Neuronal stem cell (in vitro differentiated cells): ENCODE measurements at regions not wholly inside any gene's neighbourhood (a gene's known extent, or its start where the extent isn't known, plus 50 kb on each side); places are given as distances from the start of the nearest gene placed in this dataset.
A peak's percentile ranks its signal among the peaks of the same experiment; 100 is the strongest.

ENCODE experiments used
- DNase-seq: peaks from one replicate; pipeline ENCODE4 v3.0.0-alpha.2; 2013; ENCODE audit warnings: low spot score
- H2AFZ ChIP-seq: one replicate; pipeline ENCODE4 v1.6.1; 2013; ENCODE audit warnings: mild to moderate bottlenecking, low read length, inconsistent platforms
- H2AK5ac ChIP-seq: 2 replicates; pipeline ENCODE4 v1.6.1; 2013; ENCODE audit warnings: low read depth, mild to moderate bottlenecking, inconsistent platforms, low read length, moderate library complexity, mixed read lengths
- H2BK120ac ChIP-seq: 2 replicates; pipeline ENCODE4 v1.6.1; 2013; ENCODE audit warnings: low read depth, mild to moderate bottlenecking, inconsistent platforms, low read length, moderate library complexity, mixed read lengths
- H2BK12ac ChIP-seq: one replicate; pipeline ENCODE4 v1.6.1; 2013; ENCODE audit warnings: low read length, inconsistent platforms
- H2BK15ac ChIP-seq: 2 replicates; pipeline ENCODE4 v1.6.1; 2013; ENCODE audit warnings: mild to moderate bottlenecking, low read length, inconsistent platforms, mixed read lengths
- H2BK5ac ChIP-seq: one replicate; pipeline ENCODE4 v1.6.1; 2013; ENCODE audit warnings: inconsistent platforms, mild to moderate bottlenecking, low read length, moderate library complexity
- H3K14ac ChIP-seq: one replicate; pipeline ENCODE4 v1.6.1; 2013; ENCODE audit warnings: low read length, inconsistent platforms
- H3K18ac ChIP-seq: 2 replicates; pipeline ENCODE4 v1.6.1; 2013; ENCODE audit warnings: low read length, inconsistent platforms
- H3K23ac ChIP-seq: 2 replicates; pipeline ENCODE4 v1.6.1; 2013; ENCODE audit warnings: low read depth, mild to moderate bottlenecking, mixed read lengths, low read length, inconsistent platforms; ENCODE audit not compliant: poor library complexity
- H3K27ac ChIP-seq: replicated peaks from 3 replicates; pipeline ENCODE4 v1.5.1; 2013; ENCODE audit warnings: low read length, inconsistent platforms
- H3K27me3 ChIP-seq, 3 experiments: 2 replicates each; pipeline ENCODE4 v1.6.1; 2013; ENCODE audit warnings: low read length in 3 of 3, mild to moderate bottlenecking in 2 of 3, inconsistent platforms in 1 of 3, low read depth in 1 of 3, mixed read lengths in 1 of 3, moderate library complexity in 1 of 3; ENCODE audit not compliant: control insufficient read depth in 3 of 3, insufficient read depth in 3 of 3
- H3K36me3 ChIP-seq, 2 donors: replicated peaks in 1 of 2; 2 replicates each; pipeline ENCODE4 v1.6.1; 2013; ENCODE audit warnings: low read length in 2 of 2; ENCODE audit not compliant: control insufficient read depth in 2 of 2, insufficient read depth in 2 of 2
- H3K4ac ChIP-seq: 2 replicates; pipeline ENCODE4 v1.6.1; 2013; ENCODE audit warnings: inconsistent platforms, mild to moderate bottlenecking, low read length, moderate library complexity
- H3K4me1 ChIP-seq, 2 donors: 1 replicate in 1 of 2; 2 replicates in 1 of 2; pipeline ENCODE4 v1.6.1; 2013; ENCODE audit warnings: low read length in 2 of 2, low read depth in 1 of 2; ENCODE audit not compliant: control insufficient read depth in 2 of 2, insufficient read depth in 1 of 2
- H3K4me2 ChIP-seq: one replicate; pipeline ENCODE4 v1.6.1; 2013; ENCODE audit warnings: mild to moderate bottlenecking, low read length, inconsistent platforms; ENCODE audit not compliant: insufficient read depth, poor library complexity, severe bottlenecking
- H3K4me3 ChIP-seq, 2 donors: 2 replicates each; pipeline ENCODE4 v1.5.1; 2013; ENCODE audit warnings: low read length in 2 of 2, mild to moderate bottlenecking in 2 of 2, inconsistent platforms in 1 of 2, moderate library complexity in 1 of 2
- H3K79me1 ChIP-seq: one replicate; pipeline ENCODE4 v1.6.1; 2013; ENCODE audit warnings: low read depth, mild to moderate bottlenecking, inconsistent platforms, low read length, moderate library complexity
- H3K9ac ChIP-seq: one replicate; pipeline ENCODE4 v1.6.1; 2013; ENCODE audit warnings: mild to moderate bottlenecking, low read depth, low read length, inconsistent platforms; ENCODE audit not compliant: poor library complexity
- H3K9me3 ChIP-seq, 2 donors: replicated peaks in 1 of 2; 2 replicates each; pipeline versions ENCODE3 to v1.6.1; 2013; ENCODE audit warnings: low read length in 2 of 2, mild to moderate bottlenecking in 2 of 2, inconsistent platforms in 1 of 2, low read depth in 1 of 2, mixed read lengths in 1 of 2, moderate library complexity in 1 of 2; ENCODE audit not compliant: control insufficient read depth in 2 of 2, insufficient read depth in 1 of 2
- H4K8ac ChIP-seq: one replicate; pipeline ENCODE4 v1.6.1; 2013; ENCODE audit warnings: low read depth, mild to moderate bottlenecking, inconsistent platforms, low read length, moderate library complexity
- H4K91ac ChIP-seq: one replicate; pipeline ENCODE4 v1.6.1; 2013; ENCODE audit warnings: low read length, low read depth, mild to moderate bottlenecking, inconsistent platforms; ENCODE audit not compliant: poor library complexity
- WGBS, 2 donors: extraction: QIAGEN DNeasy Blood & Tissue Kit; methylation state at CpG; one replicate each; pipeline ENCODE4 v1.1.7; 2013; ENCODE audit warnings: missing lambda C conversion rate in 2 of 2, mixed read lengths in 1 of 2; ENCODE audit not compliant: insufficient read length in 2 of 2, insufficient replicate concordance in 1 of 2; ENCODE audit errors: extremely low coverage in 2 of 2; 5-methylcytosine and 5-hydroxymethylcytosine counted together

GRCh38 chr12:124624823-124625222 lies 57.4 kb upstream of the NCOR2 start:
- Histone ChIP-seq H3K4ac (no peak overlapping the region), H2BK120ac (no peak overlapping the region), H3K9ac (no peak overlapping the region), H3K23ac (no peak overlapping the region), H3K4me3 (no peak overlapping the region), H3K4me1 (peaks cover 6 to 7% of the 10 kb centered on the region in 2 donors), H2AK5ac (peak overlapping the region; percentile 77), H3K27me3 (peaks cover 0 to 3% (median 0%) of the 10 kb centered on the region in 3 experiments), H3K27ac (no peak overlapping the region), H4K8ac (peak overlapping the region; percentile 21), H3K18ac (peak overlapping the region; percentile 1), H2BK12ac (no peak overlapping the region), H2AFZ (no peak overlapping the region), H2BK5ac (peak overlapping the region; percentile 25), H4K91ac (no peak overlapping the region), H3K9me3 (peaks cover 3 to 6% of the 10 kb centered on the region in 2 donors), H3K79me1 (no peaks in the 10 kb centered on the region), H3K4me2 (no peak overlapping the region), H2BK15ac (peak overlapping the region; percentile 9), H3K14ac (no peak overlapping the region), H3K36me3 (no peaks in the 10 kb centered on the region)
- no peak for DNase-seq
- no CpG with 5 or more reads among the region's 10 CpGs for WGBS, 2 donors

DNA sequence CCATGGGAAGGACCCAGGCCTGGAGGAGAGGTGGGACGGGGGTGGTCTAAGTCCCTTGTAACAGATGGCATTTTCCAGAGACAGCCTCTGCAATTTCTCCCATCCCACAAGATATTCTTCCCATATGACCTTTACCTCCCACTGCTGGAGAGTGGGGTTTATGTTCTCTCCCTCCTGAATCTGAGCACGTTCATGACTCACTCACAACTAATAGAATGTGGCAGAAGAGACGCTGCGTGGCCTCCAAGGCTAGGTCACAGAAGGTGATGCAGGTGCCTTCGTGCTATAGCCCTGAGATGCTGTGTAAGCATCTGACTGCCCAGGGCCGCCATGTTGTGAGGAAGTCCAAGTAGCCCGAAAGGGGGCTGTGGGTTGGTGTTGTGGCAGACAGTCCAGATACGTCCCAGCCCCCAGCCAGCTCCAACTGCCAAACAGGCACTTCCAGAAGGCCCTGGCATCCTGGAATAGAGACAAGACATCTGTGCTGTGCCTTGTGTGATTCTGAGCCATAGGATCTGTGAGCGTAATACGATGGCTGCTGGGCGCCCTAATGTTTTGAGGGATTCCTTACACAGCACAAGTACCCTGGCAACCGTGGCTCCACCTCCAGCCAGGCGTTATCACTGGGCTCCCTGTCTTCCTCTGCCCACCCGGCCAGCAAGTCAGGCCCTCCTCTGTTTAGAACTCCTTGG lies 56.1 kb upstream of the NCOR2 start:
- H3K4ac ChIP-seq, result no peak overlapping the region
- H2AFZ ChIP-seq, result no peak overlapping the region
- no peak overlapping the region for H4K8ac ChIP-seq
- H3K27me3 ChIP-seq, result peaks cover 0 to under 1% (median 0%) of the 10 kb centered on the region in 3 experiments
- H4K91ac ChIP-seq, result peak overlapping the region; percentile 9
- no peak for DNase-seq
- peaks cover 6 to 7% of the 10 kb centered on the region in 2 donors for H3K4me1 ChIP-seq
- no peak overlapping the region for H3K9ac ChIP-seq
- no CpG with 5 or more reads among the region's 14 CpGs for WGBS, 2 donors
- no peak overlapping the region for H3K14ac ChIP-seq
- H3K9me3 ChIP-seq, result peaks cover 3 to 6% of the 10 kb centered on the region in 2 donors
- H3K27ac ChIP-seq, result no peak overlapping the region
- no peaks in the 10 kb centered on the region for H3K36me3 ChIP-seq
- peak overlapping the region; percentile 19 for H2BK120ac ChIP-seq
- peak overlapping the region; percentile 34 for H2AK5ac ChIP-seq
- no peak overlapping the region for H3K4me2 ChIP-seq
- no peak overlapping the region for H3K4me3 ChIP-seq
- no peak overlapping the region for H3K18ac ChIP-seq
- H3K79me1 ChIP-seq, result no peaks in the 10 kb centered on the region
- H2BK5ac ChIP-seq, result no peak overlapping the region
- no peak overlapping the region for H3K23ac ChIP-seq
- no peak overlapping the region for H2BK12ac ChIP-seq
- no peak overlapping the region for H2BK15ac ChIP-seq

- peak overlapping the region; percentile 4 for H3K18ac ChIP-seq
- no peak overlapping the region for H3K14ac ChIP-seq
- H3K4me1 ChIP-seq, result peaks cover 7% of the 10 kb centered on the region in 2 donors
- no CpG with 5 or more reads among the region's 10 CpGs for WGBS, 2 donors
- H2AK5ac ChIP-seq, result no peak overlapping the region
- H2BK12ac ChIP-seq, result no peak overlapping the region
- H4K91ac ChIP-seq, result no peak overlapping the region
- H3K27ac ChIP-seq, result no peak overlapping the region
- no peak overlapping the region for H2BK120ac ChIP-seq
- H3K79me1 ChIP-seq, result no peaks in the 10 kb centered on the region
- H3K23ac ChIP-seq, result peak overlapping the region; percentile 8
- H2BK15ac ChIP-seq, result peak overlapping the region; percentile 14
- H2AFZ ChIP-seq, result no peak overlapping the region
- H2BK5ac ChIP-seq, result no peak overlapping the region
- peaks cover 0 to 4% (median 0%) of the 10 kb centered on the region in 3 experiments for H3K27me3 ChIP-seq
- no peak overlapping the region for H3K9ac ChIP-seq
- H3K4me2 ChIP-seq, result no peak overlapping the region
- H3K4me3 ChIP-seq, result no peak overlapping the region
- no peak for DNase-seq
- H3K36me3 ChIP-seq, result no peaks in the 10 kb centered on the region
- H3K9me3 ChIP-seq, result peaks cover 3 to 6% of the 10 kb centered on the region in 2 donors
- no peak overlapping the region for H4K8ac ChIP-seq
- no peak overlapping the region for H3K4ac ChIP-seq
Measured at GRCh38 chr12:124622764-124623163, 55.4 kb upstream of the NCOR2 start.

DNA sequence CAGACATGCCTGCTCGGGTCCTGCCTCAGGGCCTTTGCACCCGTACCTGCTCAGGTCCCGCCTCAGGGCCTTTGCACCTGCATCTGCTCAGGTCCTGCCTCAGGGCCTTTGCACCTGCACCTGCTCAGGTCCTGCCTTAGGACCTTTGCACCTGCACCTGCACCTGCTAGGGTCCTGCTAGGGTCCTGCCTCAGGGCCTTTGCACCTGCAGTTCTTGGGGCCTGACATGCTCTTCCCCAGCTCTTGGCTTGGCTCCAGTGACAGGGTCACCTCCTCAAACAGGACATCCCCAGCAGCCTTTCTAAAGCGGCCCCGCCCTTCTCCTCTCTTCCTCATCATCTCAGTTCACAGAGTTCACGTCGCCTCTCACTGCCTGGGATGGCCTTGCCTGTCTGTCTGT lies 54.9 kb upstream of the NCOR2 start:
- Histone ChIP-seq H3K27ac (no peak overlapping the region), H2AK5ac (no peak overlapping the region), H2BK12ac (no peak overlapping the region), H3K79me1 (no peaks in the 10 kb centered on the region), H3K14ac (no peak overlapping the region), H3K23ac (no peak overlapping the region), H3K4me3 (no peak overlapping the region), H2AFZ (no peak overlapping the region), H3K18ac (no peak overlapping the region), H3K36me3 (no peaks in the 10 kb centered on the region), H3K4ac (no peak overlapping the region), H4K8ac (no peak overlapping the region), H3K9ac (no peak overlapping the region), H2BK120ac (no peak overlapping the region), H3K9me3 (peaks cover 3 to 6% of the 10 kb centered on the region in 2 donors), H3K4me2 (no peak overlapping the region), H3K27me3 (peaks cover 0 to 8% (median 0%) of the 10 kb centered on the region in 3 experiments), H4K91ac (no peak overlapping the region), H3K4me1 (peaks cover 7 to 11% of the 10 kb centered on the region in 2 donors), H2BK5ac (no peak overlapping the region), H2BK15ac (no peak overlapping the region)
- DNase-seq, result no peak
- no CpG with 5 or more reads among the region's 7 CpGs for WGBS, 2 donors
